ENCODE measurements at regions not wholly inside any gene's neighbourhood (a gene's known extent, or its start where the extent isn't known, plus 50 kb on each side); places are given as distances from the start of the nearest gene placed in this dataset.

GRCh38 chr2:204172145-204172600 lies 235.6 kb downstream of the ICOS start:
- TF ChIP-seq EZH2phosphoT487 (IDR thresholded peaks at IDR 0.05; ENCODE audit: borderline replicate concordance, low read depth, low read length): no peak
- TF ChIP-seq, protein P1, sequence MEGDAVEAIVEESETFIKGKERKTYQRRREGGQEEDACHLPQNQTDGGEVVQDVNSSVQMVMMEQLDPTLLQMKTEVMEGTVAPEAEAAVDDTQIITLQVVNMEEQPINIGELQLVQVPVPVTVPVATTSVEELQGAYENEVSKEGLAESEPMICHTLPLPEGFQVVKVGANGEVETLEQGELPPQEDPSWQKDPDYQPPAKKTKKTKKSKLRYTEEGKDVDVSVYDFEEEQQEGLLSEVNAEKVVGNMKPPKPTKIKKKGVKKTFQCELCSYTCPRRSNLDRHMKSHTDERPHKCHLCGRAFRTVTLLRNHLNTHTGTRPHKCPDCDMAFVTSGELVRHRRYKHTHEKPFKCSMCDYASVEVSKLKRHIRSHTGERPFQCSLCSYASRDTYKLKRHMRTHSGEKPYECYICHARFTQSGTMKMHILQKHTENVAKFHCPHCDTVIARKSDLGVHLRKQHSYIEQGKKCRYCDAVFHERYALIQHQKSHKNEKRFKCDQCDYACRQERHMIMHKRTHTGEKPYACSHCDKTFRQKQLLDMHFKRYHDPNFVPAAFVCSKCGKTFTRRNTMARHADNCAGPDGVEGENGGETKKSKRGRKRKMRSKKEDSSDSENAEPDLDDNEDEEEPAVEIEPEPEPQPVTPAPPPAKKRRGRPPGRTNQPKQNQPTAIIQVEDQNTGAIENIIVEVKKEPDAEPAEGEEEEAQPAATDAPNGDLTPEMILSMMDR (conservative IDR thresholded peaks at IDR 0.05; ENCODE audit: low read length): no peak
